GM23338 (cell line): ENCODE measurements at regions not wholly inside any gene's neighbourhood (a gene's known extent, or its start where the extent isn't known, plus 50 kb on each side); places are given as distances from the start of the nearest gene placed in this dataset.

Source experiments
- ATAC-seq: fragments of 200-7000 bp; cut with Tn5 transposase; 3 replicates; pipeline ENCODE4 v1.9.1; 2020
- DNase-seq: peaks from one replicate; pipeline ENCODE4 v3.0.0-alpha.2; 2015; ENCODE audit warnings: low spot score
- H2AFZ ChIP-seq: fragments of 200-600 bp; sonication (generic); 2 replicates; pipeline ENCODE4 v1.8.0; 2016; ENCODE audit warnings: antibody characterized with exemption, mild to moderate bottlenecking, moderate library complexity
- H3F3A ChIP-seq: fragments of 200-600 bp; sonication (generic); replicated peaks from 2 replicates; pipeline ENCODE4 v1.8.0; 2017; ENCODE audit warnings: antibody characterized with exemption, mixed run types, low read depth
- H3K27ac ChIP-seq: fragments of 200-600 bp; sonication (generic); 2 replicates; pipeline ENCODE4 v1.6.1; 2016; ENCODE audit warnings: low read depth
- H3K27me3 ChIP-seq: fragments of 200-600 bp; sonication (generic); 2 replicates; pipeline ENCODE4 v1.8.0; 2016; ENCODE audit warnings: mild to moderate bottlenecking, mixed run types, moderate library complexity; ENCODE audit not compliant: insufficient read depth
- H3K36me3 ChIP-seq: fragments of 200-600 bp; sonication (generic); 2 replicates; pipeline ENCODE4 v1.8.0; 2016; ENCODE audit warnings: mild to moderate bottlenecking; ENCODE audit not compliant: insufficient read depth
- H3K4me1 ChIP-seq: fragments of 200-600 bp; sonication (generic); 2 replicates; pipeline ENCODE4 v1.8.0; 2016; ENCODE audit warnings: mild to moderate bottlenecking, moderate library complexity; ENCODE audit not compliant: insufficient read depth
- H3K4me2 ChIP-seq: fragments of 200-600 bp; sonication (generic); 2 replicates; pipeline ENCODE4 v1.7.1; 2017; ENCODE audit warnings: mixed run types
- H3K4me3 ChIP-seq: fragments of 200-600 bp; sonication (generic); 2 replicates; pipeline ENCODE4 v1.6.1; 2016; ENCODE audit warnings: mixed run types
- H3K79me2 ChIP-seq: fragments of 200-600 bp; sonication (generic); replicated peaks from 2 replicates; pipeline ENCODE4 v1.8.0; 2017; ENCODE audit warnings: mild to moderate bottlenecking; ENCODE audit not compliant: insufficient read depth
- H3K9me2 ChIP-seq: fragments of 200-600 bp; sonication (generic); 2 replicates; pipeline ENCODE4 v1.8.0; 2017; ENCODE audit not compliant: insufficient read depth
- H4K20me1 ChIP-seq: fragments of 200-600 bp; sonication (generic); replicated peaks from 2 replicates; pipeline ENCODE4 v1.8.0; 2017; ENCODE audit warnings: mild to moderate bottlenecking; ENCODE audit not compliant: insufficient read depth
- H3K27ac Mint-ChIP-seq: 2 replicates; pipeline ENCODE4 v1.8.0; 2020; ENCODE audit warnings: inconsistent platforms, mild to moderate bottlenecking, moderate library complexity, mixed read lengths
- H3K27me3 Mint-ChIP-seq: 3 replicates; pipeline ENCODE4 v1.8.0; 2022; ENCODE audit warnings: low read depth, mild to moderate bottlenecking, moderate library complexity, mixed read lengths, inconsistent platforms; ENCODE audit not compliant: insufficient read depth, poor library complexity
- H3K36me3 Mint-ChIP-seq: 3 replicates; pipeline ENCODE4 v1.8.0; 2021; ENCODE audit warnings: low read depth, mild to moderate bottlenecking, inconsistent platforms, moderate library complexity, mixed read lengths
- H3K4me1 Mint-ChIP-seq: 3 replicates; pipeline ENCODE4 v1.8.0; 2020; ENCODE audit warnings: mild to moderate bottlenecking, inconsistent platforms, mixed read lengths
- H3K4me3 Mint-ChIP-seq: 3 replicates; pipeline ENCODE4 v1.8.0; 2021; ENCODE audit warnings: moderate library complexity, mild to moderate bottlenecking, inconsistent platforms, mixed read lengths
- H3K9me3 Mint-ChIP-seq: 3 replicates; pipeline ENCODE4 v1.8.0; 2020; ENCODE audit warnings: moderate library complexity, mild to moderate bottlenecking, inconsistent platforms, mixed read lengths
- CREB1 ChIP-seq: fragments of 250-450 bp; sonication (Bioruptor Pico); IDR thresholded peaks from 2 replicates; pipeline ENCODE4 v1.5.0; 2020; ENCODE audit warnings: low read depth, mild to moderate bottlenecking, moderate library complexity
- ETS1 ChIP-seq: IDR thresholded peaks from 2 replicates; pipeline ENCODE4 v1.6.1; 2016; ENCODE audit warnings: antibody characterized with exemption
- JUNB ChIP-seq: IDR thresholded peaks from one replicate; pipeline ENCODE4 v1.6.1; 2016; ENCODE audit warnings: antibody characterized with exemption; ENCODE audit not compliant: unreplicated experiment
- REST ChIP-seq: IDR thresholded peaks from one replicate; pipeline ENCODE4 v1.6.1; 2018; ENCODE audit warnings: antibody characterized with exemption; ENCODE audit not compliant: unreplicated experiment
- ZNF114 ChIP-seq: fragments of 250-450 bp; sonication (Bioruptor Pico); IDR thresholded peaks from 2 replicates; pipeline ENCODE4 v1.5.0; 2020; ENCODE audit warnings: mild to moderate bottlenecking, moderate library complexity
- ZNF462 ChIP-seq: fragments of 250-450 bp; sonication (Bioruptor Pico); IDR thresholded peaks from 2 replicates; pipeline ENCODE4 v1.5.0; 2020; ENCODE audit warnings: mild to moderate bottlenecking, moderate library complexity

GRCh38 chr4:128590034-128590740, 219.3 kb upstream of the JADE1 start (continued):
- TF ChIP-seq ZNF462 (CRISPR knock-in tag): no peak

GRCh38 chr4:128589384-128589965, 220.0 kb upstream of the JADE1 start:
- no peaks in the 10 kb centered on the region for H3K27me3 ChIP-seq
- H3K79me2 ChIP-seq: no peaks in the 10 kb centered on the region
- peaks cover 7% of the 10 kb centered on the region for H3K27me3 Mint-ChIP-seq
- H3K36me3 Mint-ChIP-seq: peaks cover 10% of the 10 kb centered on the region
- no peaks in the 10 kb centered on the region for H4K20me1 ChIP-seq
- peaks cover 7% of the 10 kb centered on the region; the same call in 1 of the 2 replicates for H3K36me3 ChIP-seq
- H3F3A ChIP-seq: no peaks in the 10 kb centered on the region
- H3K4me3 ChIP-seq: no peak overlapping the region
- H3K9me2 ChIP-seq: peaks cover 12% of the 10 kb centered on the region; the same call in 1 of the 2 replicates
- DNase-seq: no peak
- H3K27ac ChIP-seq: no peak overlapping the region
- no peak overlapping the region for H3K4me2 ChIP-seq
- no peak overlapping the region for H3K4me3 Mint-ChIP-seq
- H2AFZ ChIP-seq: 0 out of 2 replicates have a peak overlapping the region, but pooled peaks have one; percentile 69
- H3K4me1 ChIP-seq: peaks cover 6% of the 10 kb centered on the region; the same call in 1 of the 2 replicates
- H3K4me1 Mint-ChIP-seq: peaks cover 13% of the 10 kb centered on the region
- ATAC-seq: no peak
- peaks cover 11% of the 10 kb centered on the region for H3K9me3 Mint-ChIP-seq
- no peak overlapping the region for H3K27ac Mint-ChIP-seq
- no peak for TF ChIP-seq ETS1
- no peak for TF ChIP-seq CREB1 (CRISPR knock-in tag)
- no peak for TF ChIP-seq ZNF114
- no peak for TF ChIP-seq JUNB
- no peak for TF ChIP-seq REST
